ENCODE measurements at regions not wholly inside any gene's neighbourhood (a gene's known extent, or its start where the extent isn't known, plus 50 kb on each side); places are given as distances from the start of the nearest gene placed in this dataset.

DNA sequence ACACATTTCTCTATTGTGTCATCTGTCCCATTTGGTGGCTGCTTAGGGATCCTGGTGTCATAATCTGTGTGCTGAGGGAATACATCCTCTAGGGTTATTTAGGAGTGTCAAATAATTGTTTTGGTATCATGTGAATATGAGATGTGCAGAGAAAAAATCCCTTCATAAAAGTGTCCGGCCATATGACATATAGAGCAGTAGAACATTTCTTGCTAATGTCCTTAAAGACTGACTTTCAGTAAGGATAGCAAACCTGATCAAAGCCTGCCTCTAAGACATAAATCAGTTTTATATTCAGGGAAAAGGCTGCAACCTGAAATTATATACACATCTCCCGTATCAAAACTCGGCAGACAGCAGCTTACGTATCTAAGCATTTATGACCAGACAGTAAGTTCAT, 211.6 kb downstream of the ADAM29 start:
- no peak for DNase-seq

DNA sequence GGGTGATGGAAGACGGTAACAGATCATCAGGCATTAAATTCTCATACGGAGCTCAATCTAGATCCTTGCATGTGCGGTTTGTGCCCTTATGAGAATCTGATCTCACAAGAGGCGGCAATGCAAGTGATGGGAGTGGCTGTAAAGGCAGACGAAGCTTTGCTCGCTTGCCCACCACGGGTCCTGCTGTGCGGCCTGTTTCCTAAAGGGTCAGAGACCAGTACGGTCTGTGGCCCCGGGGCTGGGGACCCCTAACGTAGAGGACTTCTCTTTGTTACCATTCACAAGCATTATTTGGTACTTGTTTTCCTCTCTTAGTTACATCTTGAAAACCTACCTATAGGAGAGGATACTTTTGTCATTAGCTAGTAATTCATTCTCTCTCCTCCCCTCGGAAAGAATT, 221.0 kb downstream of the ADAM29 start:
- DNase-seq: no peak

DNA sequence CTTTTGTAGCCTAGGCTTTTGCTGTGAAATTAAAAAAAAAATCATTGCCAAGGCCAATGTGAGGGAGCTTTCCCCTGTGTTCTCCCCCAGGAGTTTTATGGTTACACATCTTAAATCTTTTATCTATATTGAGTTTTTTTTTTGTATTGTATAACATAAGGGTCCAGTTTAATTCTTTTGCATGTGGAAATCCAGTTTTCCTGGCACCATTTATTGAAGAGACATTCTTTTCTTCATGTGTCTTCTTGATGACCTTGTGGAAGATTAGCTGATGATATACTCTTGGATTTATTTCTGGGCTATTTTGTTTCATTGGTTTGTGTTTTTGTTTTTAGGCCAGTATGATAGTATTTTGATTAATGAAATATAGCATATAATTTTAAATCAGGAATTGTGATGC, 225.0 kb downstream of the ADAM29 start:
- DNase-seq: no peak

DNA sequence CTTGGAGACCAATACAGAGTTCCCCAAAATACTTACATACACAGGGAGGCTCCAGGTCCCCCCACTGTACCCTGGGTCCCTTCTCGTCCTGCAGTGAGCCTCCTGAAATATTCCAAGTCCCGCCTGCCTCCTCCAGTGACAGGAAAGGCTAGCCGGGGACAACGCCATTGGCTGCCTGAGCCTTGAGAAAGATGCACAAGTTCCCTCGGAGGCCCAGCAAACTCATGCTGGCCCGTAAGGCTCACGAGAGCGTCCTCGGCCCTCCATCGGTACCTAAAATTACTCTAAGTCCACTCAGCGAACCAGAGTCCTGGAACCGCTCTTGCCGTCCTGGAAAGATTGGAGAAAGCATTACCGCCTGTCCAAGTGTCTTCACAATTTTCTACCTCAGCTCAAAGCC, 228.6 kb downstream of the ADAM29 start:
- no peak for DNase-seq

DNA sequence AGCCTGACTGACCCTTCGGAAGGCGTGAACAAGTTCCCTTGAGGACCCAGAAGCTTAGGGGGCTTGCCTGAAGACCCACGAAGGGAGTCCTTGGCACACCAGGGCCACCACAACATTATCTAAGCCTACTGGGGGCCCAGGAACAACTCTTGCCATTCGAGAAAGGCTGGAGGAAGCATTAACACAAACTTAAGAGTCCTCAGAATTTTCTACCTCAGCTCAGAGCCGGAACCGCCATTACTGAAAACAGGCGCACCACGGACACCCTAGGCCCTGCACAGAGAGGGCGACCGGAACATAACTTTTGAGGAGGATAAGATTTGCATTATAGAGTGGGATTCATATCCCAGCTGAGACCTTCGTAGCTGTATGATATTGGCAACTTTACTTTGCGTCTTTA, 229.1 kb downstream of the ADAM29 start:
- DNase-seq: no peak

DNA sequence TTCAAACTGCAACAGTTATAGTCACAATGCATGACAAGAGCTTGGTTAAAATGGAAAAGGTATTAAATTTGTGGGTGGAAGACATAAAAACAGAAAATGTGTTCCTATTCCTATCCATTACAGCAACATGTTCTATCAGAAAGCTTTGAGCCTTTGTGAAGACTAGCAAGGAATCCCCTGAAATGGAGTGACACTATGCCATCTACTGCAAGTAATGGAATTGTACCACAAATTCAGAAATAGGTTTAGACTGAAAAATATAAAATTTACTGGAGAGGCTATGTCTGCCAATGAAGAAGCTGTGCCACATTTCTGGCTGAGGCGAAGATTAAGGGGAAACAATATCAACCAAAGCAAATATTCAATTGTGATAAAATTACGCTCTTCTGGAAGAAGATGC, 247.9 kb downstream of the ADAM29 start:
- no peak for DNase-seq

DNA sequence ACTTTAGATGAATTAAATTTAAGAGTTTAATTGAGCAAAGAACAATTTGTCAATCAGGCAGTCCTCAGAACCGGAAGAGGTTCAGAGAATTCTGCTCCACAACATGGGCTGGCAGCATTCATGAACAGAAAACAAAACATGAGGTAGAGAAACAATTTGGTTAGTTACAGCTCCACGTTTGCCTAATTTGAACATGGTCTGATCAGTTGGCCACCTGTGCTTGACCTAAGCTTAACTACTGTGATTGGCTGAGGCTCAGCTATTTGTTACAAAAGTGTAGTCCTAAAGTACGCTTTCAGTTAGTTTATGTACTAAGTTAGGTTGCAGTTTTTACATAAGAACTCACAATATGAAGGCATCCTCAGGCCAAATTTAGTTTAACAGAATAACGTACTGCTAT, 258.6 kb downstream of the ADAM29 start:
- DNase-seq: no peak

DNA sequence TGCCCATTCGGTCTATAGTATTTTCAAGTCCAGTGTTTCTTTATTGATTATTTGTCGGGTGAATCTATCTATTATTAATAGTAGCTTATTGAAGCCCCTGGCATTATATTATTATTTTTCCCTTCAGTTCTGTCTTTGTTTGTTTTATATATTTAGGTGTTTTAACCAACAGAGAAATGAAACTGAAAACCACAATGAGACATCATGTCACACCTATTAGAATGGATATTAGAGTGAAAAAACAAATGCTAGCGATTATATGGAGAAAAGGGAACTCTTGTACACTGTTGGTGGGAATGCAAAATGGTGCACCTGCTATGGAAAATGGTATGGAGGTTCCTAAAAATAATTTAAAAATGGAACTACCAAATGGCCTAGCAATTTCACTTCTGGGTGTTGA, 272.5 kb downstream of the ADAM29 start:
- DNase-seq: no peak

DNA sequence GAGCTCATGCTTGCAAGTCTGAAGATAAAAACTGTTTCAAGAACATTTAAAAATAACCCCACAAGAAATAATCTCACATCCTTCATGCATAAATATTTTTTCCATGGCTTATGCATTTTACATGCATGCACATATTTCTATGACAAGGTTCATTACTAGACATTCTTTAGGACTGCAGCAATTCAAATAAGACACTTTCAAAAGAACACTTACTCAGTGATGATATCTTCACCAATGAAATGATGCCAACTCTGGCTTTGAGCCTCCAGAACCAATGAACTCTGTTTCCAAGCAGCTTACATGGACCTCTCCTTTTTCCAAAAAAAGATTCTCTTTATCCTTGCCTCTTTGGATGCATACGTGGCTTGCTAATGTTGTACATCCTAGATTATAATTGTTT, 279.9 kb downstream of the ADAM29 start:
- DNase-seq: no peak

DNA sequence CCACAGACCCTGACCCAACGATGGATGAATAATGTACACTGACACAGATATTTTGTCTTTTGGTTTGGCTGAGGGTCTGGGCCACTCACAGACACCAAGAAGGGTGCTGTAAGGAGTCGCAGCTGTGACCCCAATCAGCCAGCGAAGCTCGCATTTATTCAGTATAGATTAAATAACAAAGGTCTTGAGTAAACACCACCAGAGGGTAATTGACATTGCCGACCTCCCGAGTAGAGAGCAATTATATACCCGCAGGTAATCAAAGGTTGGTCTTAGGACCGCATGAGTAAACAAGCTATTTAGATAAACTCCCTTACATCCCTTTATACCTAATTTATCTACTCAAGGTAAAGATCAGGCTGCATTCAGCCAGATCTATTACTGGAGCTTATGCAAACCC, 297.1 kb downstream of the ADAM29 start:
- DNase-seq: no peak

DNA sequence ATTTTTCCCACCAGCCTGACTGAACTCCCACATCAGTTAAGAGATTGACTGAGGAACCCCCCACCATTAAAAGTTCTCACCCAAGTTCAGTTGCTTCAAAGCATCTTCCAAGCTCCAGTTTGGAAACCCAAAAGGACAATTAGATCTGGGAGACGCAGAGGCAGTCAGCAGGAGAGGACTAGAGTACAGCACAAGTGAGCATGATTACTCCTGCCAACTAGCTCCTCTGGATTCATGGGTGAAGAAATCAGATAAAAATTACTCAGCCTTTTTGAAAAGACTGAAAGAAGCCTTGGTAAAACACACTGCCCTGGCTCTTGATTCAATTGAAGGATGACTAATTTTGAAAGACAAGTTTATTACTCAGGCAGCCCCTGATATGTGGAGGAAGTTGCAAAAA, 297.5 kb downstream of the ADAM29 start:
- DNase-seq: no peak

DNA sequence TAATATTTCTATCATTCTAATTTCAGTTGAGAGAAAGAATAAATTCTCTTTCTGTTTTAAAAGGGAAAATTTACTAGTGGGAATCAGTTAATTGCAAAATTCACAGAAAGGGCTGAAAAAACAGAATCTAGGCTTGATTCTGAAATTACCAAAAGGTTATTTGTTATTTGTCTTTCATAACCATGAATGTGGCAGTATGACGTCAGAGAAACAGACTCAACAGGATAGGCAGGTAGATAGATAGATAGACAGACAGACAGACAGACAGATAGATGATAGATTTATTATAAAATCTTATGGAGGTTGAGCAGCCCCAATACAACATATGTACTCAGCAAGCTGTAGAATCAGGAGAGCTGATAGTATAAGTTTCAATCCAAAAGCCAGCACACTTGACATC, 311.0 kb downstream of the ADAM29 start:
- no peak for DNase-seq

DNA sequence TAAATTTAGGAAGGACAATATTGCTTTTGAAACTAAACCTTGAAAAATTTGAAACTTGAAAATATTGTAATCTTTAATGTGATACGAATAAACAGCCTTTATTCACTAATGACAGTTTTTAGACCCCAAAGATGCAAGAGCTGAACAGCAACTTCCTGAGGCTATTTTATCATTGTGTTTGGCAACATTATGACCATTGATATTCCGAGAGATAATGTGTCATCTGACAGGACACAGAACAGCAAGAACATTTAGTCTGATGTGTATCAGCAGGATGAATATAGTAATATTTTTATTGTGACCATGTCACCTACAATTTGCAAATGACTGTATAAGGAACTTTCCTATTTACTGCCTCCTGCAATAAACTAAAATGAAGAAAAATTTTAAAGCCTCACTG, 316.0 kb downstream of the ADAM29 start:
- DNase-seq: no peak

DNA sequence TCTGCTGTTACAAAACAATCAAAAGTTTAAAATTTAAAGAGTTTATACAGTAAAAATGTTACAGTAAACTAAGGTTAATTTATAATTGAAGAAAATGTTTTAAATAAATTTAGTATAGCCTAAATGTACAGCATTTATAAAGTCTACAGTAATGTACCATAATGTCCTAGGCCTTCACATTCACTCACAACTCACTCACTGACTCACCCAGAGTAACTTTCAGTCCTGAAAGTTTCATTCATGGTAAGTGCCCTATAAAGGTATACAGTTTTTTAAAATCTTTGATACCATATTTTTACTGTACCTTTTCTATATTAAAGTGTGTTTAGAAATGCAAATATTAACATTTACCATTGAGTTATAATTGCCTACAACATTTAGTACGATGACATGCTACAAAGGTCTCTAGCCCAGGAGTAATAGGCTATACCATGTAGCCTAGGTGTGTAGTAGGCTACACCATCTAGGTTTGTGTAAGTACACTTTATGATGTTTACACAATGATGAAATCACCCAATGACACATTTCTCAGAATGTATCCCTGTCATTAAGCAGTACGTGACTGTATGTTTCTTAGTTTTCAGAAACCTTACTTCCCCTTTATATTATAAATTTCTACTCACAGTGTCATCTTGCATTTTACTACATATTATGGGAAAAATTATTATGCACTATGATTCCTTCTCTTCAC, 320.8 kb downstream of the ADAM29 start:
- DNase-seq: no peak

DNA sequence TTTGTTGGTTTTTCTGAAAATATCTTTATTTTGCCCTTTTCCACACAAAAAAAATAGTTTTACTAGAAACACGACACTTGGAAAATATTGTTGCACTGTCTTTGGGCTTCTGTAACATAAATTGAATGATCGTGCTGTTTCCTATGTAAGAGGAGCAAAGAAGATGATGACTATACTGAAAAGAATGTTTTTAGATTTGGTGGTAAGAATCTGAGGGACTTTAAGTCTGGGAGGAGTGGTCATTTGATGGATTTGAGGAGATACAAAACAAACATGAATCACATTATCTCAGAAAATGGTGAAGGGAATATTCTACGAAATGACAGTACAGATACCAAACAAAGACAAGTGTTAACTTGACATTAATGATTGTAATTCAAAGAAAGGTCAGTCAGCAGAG, 328.8 kb downstream of the ADAM29 start:
- no peak for DNase-seq

DNA sequence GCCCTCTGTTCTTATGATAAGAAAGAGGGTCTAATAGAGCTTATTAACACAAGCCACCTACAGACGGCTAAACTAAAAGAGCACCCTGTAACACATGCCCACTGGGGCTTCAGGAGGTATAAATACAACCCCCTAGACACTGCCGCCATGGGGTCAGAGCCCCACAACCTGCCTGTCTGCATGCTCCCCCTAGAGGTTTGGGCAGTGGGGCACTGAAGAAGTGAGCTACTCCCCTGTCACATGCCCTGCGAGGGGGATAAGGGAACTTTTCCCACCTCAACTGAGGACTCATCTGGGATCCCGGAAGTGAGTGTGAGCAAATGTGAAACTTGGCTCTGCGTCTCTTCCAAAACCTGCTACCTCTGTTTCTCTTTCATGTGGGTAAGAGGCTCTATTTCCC, 334.5 kb downstream of the ADAM29 start:
- DNase-seq: no peak

DNA sequence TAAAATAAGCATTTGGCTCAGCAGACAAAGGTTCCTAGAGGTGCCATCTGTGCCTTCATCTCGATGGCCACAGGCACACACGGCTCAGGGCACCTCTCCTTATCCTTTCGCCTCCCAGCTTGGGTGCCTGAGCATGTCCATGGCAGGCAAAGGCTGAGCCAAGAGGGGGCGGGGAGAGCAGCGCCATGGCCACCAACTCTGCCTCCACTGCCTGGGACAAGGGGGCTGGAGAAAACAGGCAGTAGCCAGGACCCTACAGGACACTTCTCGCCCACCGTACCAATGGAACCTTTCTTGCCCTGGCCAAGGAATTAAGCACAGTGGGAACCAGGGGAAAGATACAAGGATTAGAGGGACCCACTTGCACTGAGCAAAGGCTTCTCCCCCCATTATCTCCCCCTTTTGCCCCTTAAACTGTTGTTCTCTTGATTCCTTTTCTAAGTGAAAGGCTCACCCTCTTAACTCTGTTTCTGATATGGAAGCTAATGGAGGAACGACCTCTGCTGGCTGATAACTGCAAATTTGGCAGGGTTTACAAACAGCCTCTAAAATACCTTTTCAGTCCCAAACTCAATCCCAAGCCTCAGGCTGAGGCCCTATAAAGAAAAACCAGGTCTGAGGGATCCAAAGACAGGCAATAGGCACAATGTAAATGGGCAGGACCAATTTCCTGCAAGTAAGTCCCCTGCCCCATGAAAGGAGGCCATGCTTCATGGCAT, 335.2 kb downstream of the ADAM29 start:
- DNase-seq: no peak

DNA sequence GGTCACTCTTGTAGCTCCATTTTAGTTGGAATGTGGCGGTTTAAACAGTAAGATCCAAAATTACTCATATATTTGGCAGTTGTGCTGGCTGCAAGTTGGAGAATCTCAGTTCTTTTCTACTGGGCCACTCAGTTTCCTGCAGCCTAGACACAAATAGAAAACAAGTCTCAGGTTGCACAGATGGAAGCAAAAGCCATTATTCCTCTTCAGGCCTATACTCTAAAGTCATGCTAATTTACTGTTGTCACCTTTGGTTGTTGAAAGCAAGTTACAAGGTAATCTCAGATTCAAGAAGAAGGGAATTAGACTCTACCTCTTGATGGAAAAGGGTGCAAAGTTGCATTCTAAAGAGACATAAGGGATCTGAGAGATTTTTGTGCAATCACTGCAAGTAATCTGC, 345.4 kb downstream of the ADAM29 start:
- no peak for DNase-seq

DNA sequence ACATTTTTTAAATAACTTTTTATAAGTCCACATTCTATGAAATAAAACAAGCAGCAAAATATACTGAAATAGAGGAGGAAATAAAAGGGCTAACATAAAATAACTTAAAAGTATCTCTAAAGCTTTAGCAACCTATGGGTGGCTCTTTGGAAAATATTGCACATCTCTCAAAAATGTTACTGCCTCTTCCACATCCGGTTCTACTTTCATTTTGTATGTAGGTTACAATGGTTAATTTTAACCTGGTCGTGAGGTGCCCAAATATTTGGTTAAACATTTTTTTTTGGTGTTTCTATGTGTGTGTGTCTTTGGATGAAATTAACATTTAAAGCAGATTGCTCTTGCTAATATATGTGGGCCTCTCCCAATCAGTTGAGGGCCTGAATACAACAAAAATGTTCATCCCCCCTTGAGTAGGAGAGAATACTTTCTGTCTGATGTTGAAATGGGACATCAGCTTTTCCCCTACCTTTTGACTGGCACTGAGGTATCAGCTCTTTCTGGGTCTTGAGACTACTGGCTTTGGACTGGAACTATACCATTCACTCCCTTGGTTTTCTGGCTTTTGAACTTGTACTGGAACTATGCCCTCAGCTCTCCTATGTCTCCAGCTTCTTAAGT, 353.0 kb downstream of the ADAM29 start:
- no peak for DNase-seq

DNA sequence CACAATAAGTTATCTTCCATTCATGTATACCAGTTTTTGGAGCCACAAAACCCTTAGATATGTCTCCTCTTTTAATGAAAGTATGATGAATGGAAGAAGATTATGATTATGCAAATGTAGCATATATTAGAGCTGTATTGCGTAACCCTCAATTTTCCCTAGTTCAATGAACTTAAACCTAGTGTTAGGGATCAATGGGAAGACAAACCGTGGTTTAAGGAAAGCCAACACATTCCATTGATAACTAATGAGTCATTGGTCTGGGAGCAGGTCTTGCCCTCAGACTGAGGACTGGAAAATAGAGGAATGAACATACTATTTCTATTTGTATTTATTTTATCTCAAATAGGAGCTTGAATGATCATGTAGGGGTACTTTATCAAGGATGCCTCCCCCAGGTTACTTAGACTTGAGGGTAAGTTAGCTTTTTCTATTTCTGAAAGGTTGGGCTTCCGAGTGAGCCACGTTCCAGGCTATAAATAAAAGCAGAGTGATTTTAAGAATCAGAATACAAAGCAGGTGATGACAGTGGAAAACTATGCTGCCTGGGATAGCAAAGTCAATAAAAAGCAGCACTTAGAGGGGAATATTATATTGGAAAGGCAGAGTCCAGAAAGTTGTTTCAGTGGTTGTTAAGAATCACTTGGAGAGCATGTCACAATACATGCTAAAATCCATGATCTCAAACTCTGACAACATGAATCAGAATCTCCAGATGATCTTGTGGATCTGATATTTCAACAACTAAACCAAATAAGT, 356.0 kb downstream of the ADAM29 start:
- DNase-seq: no peak

DNA sequence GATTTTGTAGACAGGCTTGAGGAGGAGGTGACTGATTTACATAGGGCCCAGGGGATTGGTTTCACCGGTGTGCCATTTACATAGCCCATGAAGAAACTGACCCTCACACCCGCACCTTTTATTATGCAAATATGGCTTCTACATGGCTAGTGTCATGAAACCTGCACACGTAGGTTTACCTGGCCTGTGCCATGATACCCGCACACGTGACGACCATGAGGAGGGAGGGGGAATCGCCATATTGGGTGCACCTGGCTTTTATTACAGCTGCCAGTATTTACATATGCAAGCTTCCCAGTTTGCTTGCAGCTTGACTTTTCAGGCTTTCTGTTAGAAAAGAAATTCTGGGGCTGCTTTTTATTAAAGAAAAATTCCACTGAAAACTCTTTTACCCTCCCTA, 359.7 kb downstream of the ADAM29 start:
- no peak for DNase-seq

DNA sequence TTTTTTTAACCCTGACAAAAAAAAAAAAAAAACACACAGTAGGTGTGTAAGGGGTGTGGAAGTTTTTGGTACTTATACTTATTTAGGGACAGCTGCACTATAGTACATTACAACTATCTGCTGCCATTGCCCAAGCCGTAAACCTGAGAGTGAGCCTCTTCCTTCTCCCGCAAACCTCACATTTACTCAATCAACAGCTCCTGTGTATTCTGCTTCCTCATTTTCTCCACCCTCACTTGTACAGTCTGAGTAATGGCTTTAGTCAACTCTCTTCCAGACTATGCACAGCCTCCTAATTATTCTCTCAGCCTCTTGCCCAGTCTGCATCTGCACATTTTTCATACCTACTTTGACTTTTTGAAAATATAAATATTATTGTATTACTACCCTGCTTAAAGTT, 362.0 kb downstream of the ADAM29 start:
- no peak for DNase-seq

DNA sequence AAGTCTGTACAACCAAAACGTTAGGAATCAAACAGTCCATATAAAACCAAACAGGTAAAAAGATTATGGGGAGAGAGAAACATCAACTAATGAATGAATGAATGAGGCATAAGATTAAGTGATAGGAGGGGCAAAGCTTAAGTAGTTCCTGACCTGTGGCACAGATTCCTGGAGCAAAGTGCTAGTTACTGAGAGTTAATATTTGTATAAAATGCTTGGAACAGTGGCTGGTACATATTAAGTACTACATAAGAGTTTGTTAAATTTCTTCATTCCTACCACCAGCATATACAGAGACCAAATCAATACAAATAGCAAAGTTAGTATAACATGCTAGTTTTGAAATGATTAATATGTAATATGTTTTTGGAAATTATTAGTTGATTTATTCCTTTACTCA, 363.7 kb downstream of the ADAM29 start:
- no peak for DNase-seq

DNA sequence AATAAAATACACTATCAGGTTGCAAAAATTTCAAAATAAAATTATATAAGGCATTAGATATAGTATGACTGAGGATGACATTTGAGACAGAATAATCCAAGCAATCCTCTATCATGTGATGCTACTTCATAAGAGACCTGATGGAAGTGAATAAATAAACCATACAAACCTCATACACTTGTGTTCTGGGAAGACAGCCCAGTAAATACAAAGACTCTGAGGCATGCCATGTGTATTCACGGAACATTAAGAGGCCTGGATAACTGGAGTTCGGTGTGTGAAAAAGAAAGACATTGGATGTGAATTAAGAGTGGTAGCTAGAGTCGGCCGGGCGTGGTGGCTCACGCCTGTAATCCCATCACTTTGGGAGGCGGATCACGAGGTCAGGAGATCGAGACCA, 364.2 kb downstream of the ADAM29 start:
- no peak for DNase-seq

All from suppressor macrophage treated with lipopolysaccharide for 1 hour (primary cell).